ENCODE measurements at regions not wholly inside any gene's neighbourhood (a gene's known extent, or its start where the extent isn't known, plus 50 kb on each side); places are given as distances from the start of the nearest gene placed in this dataset.

- no peak for TF ChIP-seq CTCF (IDR thresholded peaks at IDR 0.05; ENCODE audit: low read depth, low read length, missing input control)
- no peak for TF ChIP-seq MAX (IDR thresholded peaks at IDR 0.05)
These were observed 470.9 kb downstream of the TFAP2A start for GRCh38 chr6:9943986-9944385.

All from liver (tissue), 2 donors.